Loucy (cell line): ENCODE measurements at regions not wholly inside any gene's neighbourhood (a gene's known extent, or its start where the extent isn't known, plus 50 kb on each side); places are given as distances from the start of the nearest gene placed in this dataset.

Experiments
- EZH2phosphoT487 ChIP-seq: fragments of 200-600 bp; IDR thresholded peaks from 2 replicates; pipeline ENCODE4 v1.6.1; 2018; ENCODE audit warnings: antibody characterized with exemption, mild to moderate bottlenecking, moderate library complexity, borderline replicate concordance
- TF ChIP-seq, protein P1 (sequence below): fragments of 200-600 bp; sonication (generic); conservative IDR thresholded peaks from 2 replicates; pipeline ENCODE4 v1.5.1; 2014; ENCODE audit warnings: mild to moderate bottlenecking, antibody characterized with exemption, low read length

DNA sequence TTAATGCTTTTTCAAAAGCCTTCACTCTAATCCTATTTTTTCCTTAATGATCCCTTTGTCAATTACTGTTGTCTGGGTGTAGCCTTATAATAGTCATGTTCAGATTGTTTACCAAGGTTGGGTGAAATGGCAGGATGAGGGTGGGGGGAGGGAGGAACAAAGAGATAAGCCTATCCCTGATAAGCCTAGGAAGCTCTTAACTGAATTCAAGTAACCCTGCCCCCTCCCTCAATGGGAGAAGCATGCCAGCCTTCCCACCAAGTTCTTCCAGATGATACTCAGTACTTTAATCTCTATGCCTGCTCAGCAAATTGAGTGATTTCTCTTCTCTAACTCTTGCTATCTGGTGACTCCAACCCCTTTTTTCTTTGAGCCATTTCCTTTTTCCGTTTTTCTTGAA lies 180.3 kb upstream of the ETAA1 start:
- TF ChIP-seq, protein P1, sequence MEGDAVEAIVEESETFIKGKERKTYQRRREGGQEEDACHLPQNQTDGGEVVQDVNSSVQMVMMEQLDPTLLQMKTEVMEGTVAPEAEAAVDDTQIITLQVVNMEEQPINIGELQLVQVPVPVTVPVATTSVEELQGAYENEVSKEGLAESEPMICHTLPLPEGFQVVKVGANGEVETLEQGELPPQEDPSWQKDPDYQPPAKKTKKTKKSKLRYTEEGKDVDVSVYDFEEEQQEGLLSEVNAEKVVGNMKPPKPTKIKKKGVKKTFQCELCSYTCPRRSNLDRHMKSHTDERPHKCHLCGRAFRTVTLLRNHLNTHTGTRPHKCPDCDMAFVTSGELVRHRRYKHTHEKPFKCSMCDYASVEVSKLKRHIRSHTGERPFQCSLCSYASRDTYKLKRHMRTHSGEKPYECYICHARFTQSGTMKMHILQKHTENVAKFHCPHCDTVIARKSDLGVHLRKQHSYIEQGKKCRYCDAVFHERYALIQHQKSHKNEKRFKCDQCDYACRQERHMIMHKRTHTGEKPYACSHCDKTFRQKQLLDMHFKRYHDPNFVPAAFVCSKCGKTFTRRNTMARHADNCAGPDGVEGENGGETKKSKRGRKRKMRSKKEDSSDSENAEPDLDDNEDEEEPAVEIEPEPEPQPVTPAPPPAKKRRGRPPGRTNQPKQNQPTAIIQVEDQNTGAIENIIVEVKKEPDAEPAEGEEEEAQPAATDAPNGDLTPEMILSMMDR, result no peak
- no peak for TF ChIP-seq EZH2phosphoT487
